IPS DF 4.7 (cell line): ENCODE measurements at regions not wholly inside any gene's neighbourhood (a gene's known extent, or its start where the extent isn't known, plus 50 kb on each side); places are given as distances from the start of the nearest gene placed in this dataset.

Experiments used
- DNase-seq: peaks from one replicate; pipeline ENCODE4 v3.0.0-alpha.2; 2013; ENCODE audit warnings: low spot score; ENCODE audit errors: extremely low read depth

- no peak for DNase-seq
These were observed 103.8 kb upstream of the WWC1 start for GRCh38 chr5:168187614-168188013.

- no peak for DNase-seq
These were observed 103.3 kb upstream of the WWC1 start for GRCh38 chr5:168188182-168188581.

GRCh38 chr5:168192120-168192519 is 99.3 kb upstream of the WWC1 start:
- no peak for DNase-seq

GRCh38 chr5:168193493-168194250 is 97.8 kb upstream of the WWC1 start:
- no peak for DNase-seq

- DNase-seq: no peak
These were observed 96.3 kb upstream of the WWC1 start for GRCh38 chr5:168195110-168195509.

GRCh38 chr5:168198359-168198758 is 93.1 kb upstream of the WWC1 start:
- DNase-seq: no peak

- no peak for DNase-seq
These were observed 88.4 kb upstream of the WWC1 start for GRCh38 chr5:168202996-168203395.

GRCh38 chr5:168204165-168204564 is 87.3 kb upstream of the WWC1 start:
- DNase-seq: no peak

GRCh38 chr5:168207450-168208029 is 83.9 kb upstream of the WWC1 start:
- no peak for DNase-seq

- no peak for DNase-seq
These were observed 82.0 kb upstream of the WWC1 start for GRCh38 chr5:168209244-168209995.

- no peak for DNase-seq
These were observed 81.4 kb upstream of the WWC1 start for GRCh38 chr5:168209997-168210396.

GRCh38 chr5:168211245-168211644 is 80.2 kb upstream of the WWC1 start:
- DNase-seq: no peak

GRCh38 chr5:168211936-168212335 is 79.5 kb upstream of the WWC1 start:
- DNase-seq: no peak

GRCh38 chr5:168214071-168214470 is 77.4 kb upstream of the WWC1 start:
- no peak for DNase-seq

- DNase-seq: no peak
These were observed 76.6 kb upstream of the WWC1 start for GRCh38 chr5:168214886-168215285.

GRCh38 chr5:168215646-168216045 is 75.8 kb upstream of the WWC1 start:
- no peak for DNase-seq

GRCh38 chr5:168216989-168217388 is 74.5 kb upstream of the WWC1 start:
- no peak for DNase-seq

- no peak for DNase-seq
These were observed 73.9 kb upstream of the WWC1 start for GRCh38 chr5:168217497-168217896.

GRCh38 chr5:168218746-168219145 is 72.7 kb upstream of the WWC1 start:
- no peak for DNase-seq

GRCh38 chr5:168219515-168220410 is 71.7 kb upstream of the WWC1 start:
- peak; percentile 83 for DNase-seq

- DNase-seq: no peak
These were observed 67.4 kb upstream of the WWC1 start for GRCh38 chr5:168224085-168224484.

- DNase-seq: no peak
These were observed 65.4 kb upstream of the WWC1 start for GRCh38 chr5:168226012-168226411.
